ELF-1 (cell line): ENCODE measurements at regions not wholly inside any gene's neighbourhood (a gene's known extent, or its start where the extent isn't known, plus 50 kb on each side); places are given as distances from the start of the nearest gene placed in this dataset.
A peak's percentile ranks its signal among the peaks of the same experiment; 100 is the strongest.

Source experiments
- DNase-seq: peaks from one replicate; pipeline ENCODE4 v3.0.0-alpha.2; 2016; ENCODE audit warnings: low read depth, low spot score

DNA sequence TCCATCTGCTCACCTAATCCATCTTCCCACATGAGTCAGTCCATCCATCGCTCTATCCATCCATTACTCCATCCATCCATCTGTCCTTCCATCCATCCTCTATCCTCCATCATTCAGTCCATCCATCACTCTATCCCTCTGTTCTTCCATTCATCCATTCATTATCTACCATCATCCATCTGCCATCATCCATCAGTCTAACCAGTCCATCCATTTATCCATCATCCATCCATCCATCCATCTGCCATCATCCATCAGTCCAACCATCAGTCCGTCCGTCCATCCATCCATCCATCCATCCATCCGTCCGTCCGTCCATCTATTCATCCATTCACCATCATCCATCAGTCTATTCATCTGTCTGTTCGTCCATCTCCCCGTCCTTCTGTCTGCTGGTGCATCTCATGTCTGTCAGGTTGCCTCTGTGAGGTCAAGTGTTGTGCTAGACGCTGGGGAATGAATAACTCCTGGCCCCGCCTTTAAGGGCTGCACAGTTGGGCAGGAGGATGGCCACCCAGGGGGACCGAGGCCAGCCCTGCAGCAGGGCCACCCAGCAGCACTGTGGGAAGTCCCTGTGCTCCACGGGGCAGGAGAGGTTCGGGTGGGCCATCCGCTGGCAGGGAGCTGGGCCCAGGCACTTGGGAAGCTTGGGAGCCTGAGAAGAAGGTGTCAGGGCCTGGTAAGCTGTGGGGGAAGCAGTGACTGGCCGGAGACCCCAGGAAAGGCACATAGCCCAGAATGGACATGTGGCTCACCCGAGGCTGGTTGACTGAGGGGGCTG, 137.1 kb downstream of the CTTN start:
- DNase-seq: no peak

GRCh38 chr11:70536051-70536877, 137.9 kb downstream of the CTTN start:
- DNase-seq: no peak

DNA sequence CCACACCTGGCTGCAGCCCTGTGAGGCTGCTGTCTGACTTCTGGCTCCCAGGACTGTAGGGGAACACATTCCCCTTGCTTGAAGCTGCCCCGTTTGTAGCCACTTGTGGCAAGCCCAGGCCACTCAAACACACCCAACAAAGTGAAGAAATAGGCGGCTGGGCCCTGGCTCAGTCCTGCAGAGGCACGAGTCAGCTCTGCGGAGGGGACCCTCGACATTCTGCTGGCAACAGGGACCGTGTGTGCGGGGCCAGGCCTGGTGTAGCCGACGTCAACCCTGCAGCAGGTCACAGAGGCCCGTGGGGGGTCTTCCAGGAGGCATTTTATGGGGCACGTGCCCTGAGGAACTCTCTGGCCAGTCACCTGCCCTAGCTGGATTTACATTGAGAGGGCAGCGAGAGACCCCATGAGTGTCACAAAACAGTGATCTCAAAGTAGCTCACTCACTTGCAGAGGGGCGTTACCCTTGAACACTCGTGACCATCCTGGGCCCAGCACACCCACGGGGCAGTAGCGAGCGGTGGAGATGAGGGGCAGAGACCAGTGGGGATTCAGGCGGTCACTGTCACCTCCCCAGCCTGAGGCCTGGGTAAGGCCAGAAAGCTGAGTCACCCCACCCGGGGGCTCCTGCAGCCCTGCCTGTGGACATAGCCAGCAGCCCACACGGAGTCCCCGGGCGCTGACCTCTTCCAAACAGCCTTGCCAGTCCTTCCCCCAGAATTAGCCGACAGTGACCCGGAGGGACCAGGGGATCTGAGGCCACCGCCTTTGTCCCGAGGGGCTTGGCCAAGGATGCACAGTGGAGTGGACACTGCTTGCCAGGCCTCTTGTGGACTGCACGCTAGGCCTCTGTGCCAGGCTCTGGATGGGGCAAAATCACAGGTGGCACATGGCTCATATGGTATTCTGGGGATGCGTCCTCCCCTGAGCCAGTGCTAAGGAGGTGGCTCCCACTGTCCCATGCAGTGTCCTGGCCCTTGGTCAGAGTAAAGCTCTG, 139.5 kb downstream of the CTTN start:
- DNase-seq: no peak

DNA sequence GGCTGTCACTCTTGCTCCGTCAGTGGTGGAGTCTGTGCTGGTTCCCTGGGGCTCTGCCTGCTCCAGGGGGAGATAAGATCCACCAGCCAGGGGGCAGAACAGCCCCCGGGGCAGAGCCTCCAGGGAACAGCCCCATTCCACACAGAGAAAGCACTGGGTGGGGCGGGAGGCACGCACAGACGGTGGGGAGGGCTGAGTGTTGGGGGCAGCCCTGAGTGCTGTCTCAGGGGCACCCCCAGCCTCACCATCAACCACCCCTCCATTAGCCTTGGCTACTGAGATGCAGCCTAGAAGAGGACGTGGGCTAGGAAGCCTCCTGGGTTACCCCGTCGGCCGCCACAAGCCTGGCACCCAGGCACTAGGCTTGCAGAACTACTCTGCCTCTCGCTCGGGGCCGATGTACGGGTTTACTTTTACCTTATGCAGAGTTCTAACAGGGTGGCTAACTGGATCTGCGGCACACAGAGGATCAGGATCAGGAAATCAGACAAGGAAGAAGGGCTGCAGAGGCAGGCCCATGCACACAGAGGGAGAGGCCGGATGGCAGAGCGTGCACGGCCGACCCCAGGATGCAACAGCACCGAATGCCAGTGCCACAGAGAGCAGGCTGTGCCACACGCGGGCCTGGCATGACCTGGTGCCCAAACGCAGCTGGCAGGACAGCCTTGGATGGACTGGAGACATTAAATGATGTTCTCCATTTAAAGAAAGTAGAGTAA, 140.5 kb downstream of the CTTN start:
- no peak for DNase-seq

DNA sequence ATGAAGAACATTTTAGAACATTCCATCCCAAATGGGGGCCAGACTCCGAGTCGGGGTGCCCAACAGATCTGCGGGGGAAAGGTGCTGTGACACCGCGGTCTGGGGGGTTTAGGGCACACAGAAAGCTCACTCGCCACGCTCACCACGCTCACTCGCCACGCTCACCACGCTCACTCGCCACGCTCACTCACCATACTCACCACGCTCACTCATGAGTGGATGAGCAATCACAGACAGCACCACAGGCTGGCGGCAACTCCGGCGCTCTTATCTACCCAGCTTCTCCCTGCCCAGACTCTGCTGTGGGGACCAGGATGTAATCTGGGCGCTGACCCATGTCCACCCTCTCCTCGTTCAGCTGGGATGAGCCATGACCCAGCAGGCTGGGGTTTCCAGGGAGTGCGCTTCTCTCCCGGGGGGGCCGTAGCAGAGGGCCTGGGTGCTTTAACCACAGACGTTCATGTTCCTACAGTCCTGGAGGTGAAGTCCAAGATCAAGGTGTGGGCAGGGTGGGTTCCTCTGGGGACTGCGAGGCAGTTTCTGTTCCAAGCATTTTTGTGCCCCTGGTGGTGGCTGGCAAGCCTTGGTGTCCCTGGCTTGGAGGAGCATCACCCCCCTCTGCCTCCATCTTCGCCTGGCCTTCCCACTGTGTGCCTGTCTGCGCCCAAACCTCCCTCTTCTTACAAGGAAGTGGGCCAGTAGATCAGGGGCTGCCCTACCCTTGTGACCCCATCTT, 141.2 kb downstream of the CTTN start:
- DNase-seq: no peak

- no peak for DNase-seq
Measured at GRCh38 chr11:70540196-70540595, 141.9 kb downstream of the CTTN start.

- no peak for DNase-seq
Measured at GRCh38 chr11:70541176-70541575, 142.8 kb downstream of the CTTN start.

DNA sequence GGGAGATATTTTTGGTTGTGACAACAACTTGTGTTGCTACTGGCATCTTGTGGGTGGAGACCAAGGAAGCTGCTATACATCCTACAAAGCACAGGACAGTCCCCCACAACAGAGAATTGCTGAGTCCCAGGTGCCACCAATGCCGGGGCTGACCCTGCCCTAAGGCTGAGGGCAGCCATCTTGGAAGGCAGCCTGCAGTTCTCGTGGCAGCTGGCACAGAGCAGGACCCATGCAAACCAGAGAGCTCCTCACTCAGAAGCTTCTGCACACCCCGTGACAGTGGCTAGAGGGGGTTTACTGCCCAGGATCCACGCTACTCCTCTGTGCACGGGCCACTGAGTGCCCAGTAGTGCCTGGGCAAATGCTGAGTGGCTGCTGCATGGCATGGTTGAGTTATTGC, 143.4 kb downstream of the CTTN start:
- no peak for DNase-seq

- no peak for DNase-seq
Measured at GRCh38 chr11:70542406-70542805, 144.1 kb downstream of the CTTN start.

- no peak for DNase-seq
Measured at GRCh38 chr11:70542811-70543210, 144.5 kb downstream of the CTTN start.

DNA sequence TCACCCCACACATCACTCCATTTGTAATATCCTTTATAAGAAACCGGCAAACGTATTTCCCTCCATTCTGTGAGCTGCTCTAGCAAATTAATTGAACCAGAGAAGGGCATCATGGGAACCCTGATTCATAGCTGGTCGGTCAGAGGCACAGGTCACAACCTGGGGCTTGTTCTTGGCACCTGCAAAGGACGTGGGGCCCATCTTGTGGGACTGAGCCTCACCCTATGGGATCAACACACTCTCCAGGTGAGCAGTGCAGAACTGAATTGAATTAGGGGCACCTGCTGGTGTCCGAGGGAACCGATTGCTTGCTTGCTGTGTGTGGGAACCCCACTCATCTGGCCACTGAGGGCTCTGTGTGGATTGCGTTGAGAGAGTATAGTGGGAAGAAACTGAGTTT, 145.3 kb downstream of the CTTN start:
- no peak for DNase-seq

- DNase-seq: no peak
Measured at GRCh38 chr11:70544067-70544773, 145.9 kb downstream of the CTTN start.

DNA sequence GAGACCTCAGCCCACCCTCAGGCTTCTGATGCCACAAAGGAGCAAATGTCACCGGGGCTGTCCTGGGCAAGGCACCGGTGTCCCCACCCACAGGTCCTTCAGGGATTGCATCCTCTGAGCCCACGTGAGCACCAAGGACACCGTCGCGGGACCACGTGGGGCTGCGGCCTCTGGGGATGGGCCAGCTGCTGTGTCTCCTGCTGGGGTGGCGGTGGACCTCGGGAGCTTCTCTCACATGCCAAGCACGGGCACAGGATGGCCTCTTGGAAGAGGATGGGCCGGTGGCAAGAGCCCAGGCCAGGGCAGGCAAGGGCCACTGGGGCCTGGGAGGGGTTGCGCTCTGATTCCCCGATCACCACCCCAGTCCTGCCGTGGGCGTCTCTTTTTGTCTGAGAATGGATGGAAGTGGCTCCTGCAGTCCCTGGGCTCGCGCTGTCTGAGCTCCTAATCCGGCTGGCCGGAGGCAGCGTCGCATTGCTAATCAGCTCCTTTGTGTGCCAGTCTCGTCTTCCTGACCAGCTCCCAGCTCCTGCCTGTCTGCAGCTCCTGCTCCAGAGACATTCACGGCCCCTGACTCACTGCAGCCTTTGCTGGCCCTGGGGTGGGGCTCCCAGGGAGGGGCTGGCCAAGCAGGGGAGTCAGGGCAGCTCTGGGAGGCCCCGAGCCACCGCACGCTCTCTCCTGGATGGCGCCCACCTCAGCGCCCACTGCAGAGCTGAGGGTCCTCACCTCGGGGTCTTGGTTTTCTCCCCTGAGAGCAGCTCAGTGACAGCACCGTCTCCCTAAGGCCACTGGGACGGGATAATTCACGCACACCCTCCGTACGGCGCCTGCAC, 146.7 kb downstream of the CTTN start:
- DNase-seq: peak; percentile 86

DNA sequence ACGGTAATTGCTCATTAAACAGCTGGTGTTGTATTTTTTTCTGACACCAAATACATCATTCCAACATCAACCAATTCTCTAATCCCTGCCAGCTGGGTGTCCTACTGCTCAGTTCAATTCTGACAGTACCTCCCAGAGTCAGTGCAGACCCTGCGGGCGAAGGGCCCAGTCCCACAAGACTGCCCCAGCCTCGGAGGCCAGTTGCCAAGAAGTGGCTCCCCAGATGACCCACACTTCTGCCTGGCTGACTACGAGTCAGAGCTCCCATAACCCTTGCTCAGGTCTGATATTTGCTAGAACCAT, 147.2 kb downstream of the CTTN start:
- no peak for DNase-seq

DNA sequence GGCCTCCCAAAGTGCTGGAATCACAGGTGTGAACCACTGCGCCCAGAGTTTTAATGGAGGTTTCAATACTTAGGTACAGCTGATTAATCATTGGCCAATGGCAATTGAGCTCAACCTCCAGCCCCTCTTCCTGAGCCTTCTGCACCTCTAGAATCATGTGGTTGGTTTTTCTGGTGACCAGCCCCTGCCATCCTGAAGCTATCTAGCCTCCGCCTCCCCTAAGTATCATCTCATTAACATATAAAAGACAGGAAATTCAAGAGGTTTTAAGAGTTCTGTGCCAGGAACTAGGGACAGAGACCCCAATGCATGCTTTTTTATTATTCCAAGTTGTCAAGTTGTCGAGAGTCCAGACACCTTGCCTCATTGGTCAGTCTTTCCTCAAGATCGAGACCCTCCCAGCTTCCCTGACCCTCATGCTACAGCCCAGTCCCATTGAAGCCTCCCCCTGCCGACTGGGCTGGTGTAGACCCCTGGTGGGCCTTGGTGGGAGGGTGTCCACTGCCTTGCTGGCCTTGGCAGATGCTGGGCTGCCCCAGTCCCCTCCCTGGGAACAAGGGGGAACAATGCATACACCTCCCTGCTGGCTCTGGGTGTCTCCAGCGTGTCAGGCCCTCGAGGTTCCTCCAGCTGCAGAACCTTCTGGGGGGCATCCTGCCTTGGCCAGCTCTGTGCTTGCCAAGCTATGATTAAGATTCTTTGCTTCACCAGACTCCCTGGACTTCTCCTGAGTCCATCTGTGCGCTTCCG, 148.0 kb downstream of the CTTN start:
- no peak for DNase-seq

- no peak for DNase-seq
Measured at GRCh38 chr11:70547386-70547785, 149.1 kb downstream of the CTTN start.

- DNase-seq: no peak
Measured at GRCh38 chr11:70547821-70548670, 149.7 kb downstream of the CTTN start.
